UCSD-AML1 (cell line): ENCODE measurements at regions not wholly inside any gene's neighbourhood (a gene's known extent, or its start where the extent isn't known, plus 50 kb on each side); places are given as distances from the start of the nearest gene placed in this dataset.

Source experiments
- DNase-seq: peaks from one replicate; lab custom pipeline; 2025; ENCODE audit not compliant: unreplicated experiment; lab: John Stamatoyannopoulos, UW

DNA sequence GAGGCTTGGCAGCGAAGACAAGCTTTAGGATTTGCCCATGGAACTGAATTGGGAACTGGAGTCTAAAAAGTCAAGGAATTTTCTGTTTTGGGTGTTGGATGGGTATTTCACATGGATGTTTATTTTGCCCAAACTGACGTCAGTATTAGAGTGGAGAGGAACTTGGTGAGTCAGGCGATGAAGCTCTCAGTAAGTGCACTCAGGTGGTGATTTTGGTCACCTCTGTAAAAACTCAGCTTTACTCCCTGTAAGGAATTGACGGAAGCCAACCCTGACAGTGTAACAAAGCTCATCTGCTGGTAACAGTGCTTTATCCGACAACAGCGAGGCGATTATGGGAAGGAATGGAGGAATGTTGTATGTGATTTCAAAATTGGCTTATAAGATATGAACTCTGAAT lies 77.0 kb upstream of the PGRMC2 start:
- no peak for DNase-seq

DNA sequence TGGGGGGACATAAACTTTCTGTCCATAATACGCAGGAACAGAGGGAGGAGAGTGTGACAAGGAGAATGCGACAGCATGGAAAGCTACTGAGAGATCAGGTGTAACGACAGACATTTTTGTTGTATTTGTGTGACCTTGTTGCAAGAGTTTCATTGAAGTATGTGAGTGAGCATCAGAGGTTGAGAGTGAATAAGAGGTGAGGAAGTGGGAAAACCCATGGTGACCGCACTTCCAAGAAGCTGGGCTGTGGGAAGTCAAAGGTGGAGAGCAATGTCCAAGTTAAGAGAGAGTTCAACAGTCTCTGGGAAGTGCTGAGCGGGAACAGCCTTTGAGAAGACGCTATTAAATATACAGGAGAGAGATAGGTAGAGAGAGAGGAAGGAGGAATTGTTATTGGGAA lies 76.4 kb upstream of the PGRMC2 start:
- DNase-seq, result no peak

DNA sequence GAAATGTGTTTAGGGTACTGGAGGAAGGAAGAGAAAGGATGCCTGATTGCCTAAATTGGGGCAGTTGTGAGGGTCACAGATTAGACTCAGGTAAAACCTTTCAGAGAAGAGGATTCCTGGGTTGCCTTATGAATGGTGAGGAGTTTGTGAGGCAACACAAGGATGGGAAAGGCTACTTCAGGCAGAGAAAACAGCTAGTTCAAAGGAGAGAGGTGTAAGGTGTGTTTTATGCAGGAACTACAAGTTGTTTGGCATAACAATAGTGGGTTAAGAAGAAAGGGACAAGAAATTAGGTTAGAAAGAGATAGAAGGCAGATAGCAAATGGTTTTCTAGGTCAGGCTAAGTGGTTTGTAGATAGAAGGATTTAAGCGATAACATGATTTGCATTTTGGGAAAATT lies 75.1 kb upstream of the PGRMC2 start:
- DNase-seq, result no peak

DNA sequence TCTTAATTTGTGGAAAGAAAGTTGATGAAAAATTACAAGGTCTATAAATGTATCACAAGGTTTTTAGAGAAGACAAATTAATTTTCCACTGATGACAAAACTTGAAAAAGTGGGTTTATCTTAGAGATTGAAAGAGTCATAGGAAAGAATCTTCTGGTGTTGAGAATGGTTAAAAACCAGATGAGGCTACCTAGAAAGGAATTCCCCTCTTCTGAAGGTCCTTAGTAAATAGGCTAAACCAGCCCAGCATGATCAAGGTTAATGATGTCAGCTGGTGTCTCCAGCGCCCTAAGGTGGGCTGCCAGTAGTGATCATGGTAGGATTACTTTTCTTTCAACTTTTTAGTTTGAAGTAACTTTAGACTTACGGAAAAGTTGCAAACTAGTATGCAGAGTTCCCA lies 71.8 kb upstream of the PGRMC2 start:
- DNase-seq, result no peak

DNA sequence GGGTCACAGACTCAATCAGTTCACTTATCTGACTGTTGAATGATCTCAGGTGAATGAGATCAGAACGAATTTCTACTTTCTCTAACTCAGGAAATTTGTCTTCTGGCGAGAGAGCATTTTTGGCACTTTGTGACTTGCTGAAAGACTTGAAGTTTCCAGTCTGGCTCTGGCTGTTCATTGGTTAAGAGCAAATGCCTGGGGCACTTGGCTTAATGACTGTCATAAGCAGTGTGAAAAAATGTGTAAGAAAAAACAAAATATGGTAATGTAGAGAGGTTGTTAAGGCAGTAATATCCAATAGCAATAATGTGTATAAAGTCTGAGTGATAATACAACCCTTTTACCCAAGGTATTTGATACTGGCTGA lies 71.3 kb upstream of the PGRMC2 start:
- no peak for DNase-seq

DNA sequence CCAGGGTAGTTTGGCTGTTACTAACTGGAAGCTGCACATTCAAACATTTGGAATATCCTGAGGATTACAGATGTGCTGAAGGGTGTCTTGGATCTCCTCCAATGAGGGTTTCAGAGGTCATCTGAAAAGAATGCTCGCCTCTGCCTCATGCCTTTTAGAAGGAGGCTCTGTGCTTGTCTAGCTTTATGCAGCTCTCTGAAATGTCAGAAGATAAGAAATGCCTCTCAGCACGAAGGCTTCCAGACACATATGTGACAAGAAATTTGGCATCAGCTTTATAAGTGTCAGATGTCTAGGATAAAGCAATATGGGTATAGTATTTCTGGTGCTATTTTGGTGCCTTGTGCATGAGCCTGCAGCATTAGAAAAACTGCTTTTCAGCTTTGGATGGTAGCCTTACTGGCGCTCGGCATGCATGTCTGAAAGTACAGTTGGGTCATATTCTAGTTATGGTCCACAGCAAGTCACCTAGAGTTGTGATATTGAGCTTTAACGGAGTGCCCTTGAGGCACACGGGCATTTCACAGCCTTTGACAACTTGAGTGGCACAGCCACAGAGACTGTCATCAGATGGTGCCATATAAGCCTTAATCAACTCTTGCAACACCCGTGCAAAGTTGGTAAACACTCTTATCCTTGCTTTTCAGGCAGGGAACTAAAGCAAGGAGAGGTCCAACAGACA lies 70.8 kb upstream of the PGRMC2 start:
- no peak for DNase-seq

DNA sequence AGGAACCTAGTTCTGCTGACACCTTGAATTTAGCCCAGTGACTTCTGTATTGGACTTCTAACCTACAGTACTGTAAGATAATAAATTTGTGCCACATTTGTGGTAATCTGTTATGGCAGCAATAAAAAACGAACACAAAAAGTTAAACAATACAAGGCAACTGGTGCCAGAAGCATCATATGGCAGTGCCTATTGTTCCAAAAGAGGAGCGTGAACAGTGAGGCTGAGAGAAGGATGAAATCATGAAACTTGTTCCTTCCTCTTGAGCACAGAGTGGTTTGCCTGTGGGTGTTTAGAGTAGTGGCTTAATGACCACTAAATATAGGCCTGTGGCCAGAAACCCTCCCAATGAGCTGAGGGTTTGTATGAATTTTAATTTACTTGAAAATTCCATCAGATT lies 69.7 kb upstream of the PGRMC2 start:
- no peak for DNase-seq

DNA sequence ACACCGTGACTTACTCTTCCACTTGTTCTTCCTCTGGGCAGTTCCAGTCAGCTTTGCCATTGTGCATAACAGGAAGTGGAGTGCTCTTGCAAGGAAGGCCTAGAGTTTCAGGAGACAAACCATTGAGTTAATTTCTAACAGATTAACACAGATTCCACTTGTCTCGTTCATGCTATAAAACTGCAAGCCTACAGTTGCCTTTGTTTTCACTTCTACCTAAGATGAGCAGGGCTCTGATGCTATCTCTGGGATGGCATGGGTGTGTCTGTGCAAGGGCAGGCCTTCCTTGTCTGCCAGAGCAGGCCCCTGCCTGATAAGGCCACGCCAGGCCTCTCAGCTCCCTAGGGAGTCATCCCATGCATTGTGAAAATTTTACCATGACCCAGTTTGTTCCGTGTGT lies 67.7 kb upstream of the PGRMC2 start:
- DNase-seq, result no peak

DNA sequence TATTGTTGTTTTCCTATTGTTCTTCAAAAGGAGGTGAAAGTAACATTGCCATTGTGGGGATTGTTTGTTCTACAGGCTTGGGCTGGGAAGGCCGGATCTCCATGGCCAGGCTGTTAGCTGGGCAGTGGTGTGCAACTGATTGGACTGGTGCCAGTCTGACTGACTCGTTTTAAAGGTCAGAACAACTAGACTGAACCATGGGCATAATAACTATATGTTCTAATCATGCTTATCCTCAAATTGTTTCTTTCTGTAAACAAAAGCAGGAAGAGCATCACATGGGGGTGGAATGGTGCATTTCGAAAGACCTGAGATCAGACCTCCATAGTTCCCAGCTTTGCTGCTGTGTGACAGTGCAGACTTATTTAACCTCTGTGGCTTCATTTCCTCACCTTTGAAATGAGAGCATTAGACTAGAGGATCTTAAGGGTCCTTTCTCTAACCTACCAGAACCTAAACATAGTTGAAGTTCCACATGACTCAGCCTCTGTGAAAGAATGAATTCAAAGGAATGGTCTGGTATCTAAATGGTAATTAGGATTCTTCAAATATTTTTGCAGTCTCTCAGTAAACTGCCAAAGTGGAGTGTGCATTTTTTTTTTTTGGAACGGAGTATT lies 66.7 kb upstream of the PGRMC2 start:
- DNase-seq, result no peak

DNA sequence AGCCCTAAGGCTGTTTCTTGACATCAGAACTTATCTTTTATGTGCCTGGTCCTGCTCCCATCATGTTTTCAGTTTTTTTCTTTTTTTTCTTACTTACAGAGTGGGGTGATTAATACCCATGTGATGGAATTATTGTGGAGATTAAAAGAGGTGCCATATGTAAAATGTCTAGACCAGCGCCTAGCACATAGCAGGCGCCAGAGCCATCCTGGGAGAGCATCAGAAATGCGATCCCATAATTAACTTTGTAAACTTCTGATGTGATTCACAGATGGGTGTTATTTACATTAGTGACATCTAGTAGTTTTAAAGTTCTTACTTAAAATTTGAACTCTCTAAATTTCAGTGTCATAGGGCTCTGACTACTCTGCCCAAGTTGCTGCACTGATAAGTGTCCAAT lies 66.2 kb upstream of the PGRMC2 start:
- DNase-seq, result no peak

DNA sequence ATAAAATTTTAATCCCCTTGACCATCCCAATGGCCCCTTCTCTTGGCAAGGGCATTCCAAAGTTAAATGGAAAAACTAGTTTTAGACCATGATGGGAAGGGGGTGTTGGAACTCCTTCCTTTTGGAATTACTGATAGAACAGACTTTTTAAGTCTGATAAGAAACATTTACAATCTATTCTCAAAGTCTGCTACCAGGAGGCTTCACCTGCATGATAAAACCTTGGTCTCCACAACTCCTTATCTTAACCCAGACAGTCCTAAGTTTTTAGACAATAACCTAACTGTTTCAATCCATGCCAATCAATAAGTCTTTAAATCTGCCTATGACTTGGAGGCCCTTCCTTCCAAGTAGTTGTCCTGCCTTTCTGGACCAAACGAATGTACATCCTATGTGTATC lies 63.9 kb upstream of the PGRMC2 start:
- no peak for DNase-seq

DNA sequence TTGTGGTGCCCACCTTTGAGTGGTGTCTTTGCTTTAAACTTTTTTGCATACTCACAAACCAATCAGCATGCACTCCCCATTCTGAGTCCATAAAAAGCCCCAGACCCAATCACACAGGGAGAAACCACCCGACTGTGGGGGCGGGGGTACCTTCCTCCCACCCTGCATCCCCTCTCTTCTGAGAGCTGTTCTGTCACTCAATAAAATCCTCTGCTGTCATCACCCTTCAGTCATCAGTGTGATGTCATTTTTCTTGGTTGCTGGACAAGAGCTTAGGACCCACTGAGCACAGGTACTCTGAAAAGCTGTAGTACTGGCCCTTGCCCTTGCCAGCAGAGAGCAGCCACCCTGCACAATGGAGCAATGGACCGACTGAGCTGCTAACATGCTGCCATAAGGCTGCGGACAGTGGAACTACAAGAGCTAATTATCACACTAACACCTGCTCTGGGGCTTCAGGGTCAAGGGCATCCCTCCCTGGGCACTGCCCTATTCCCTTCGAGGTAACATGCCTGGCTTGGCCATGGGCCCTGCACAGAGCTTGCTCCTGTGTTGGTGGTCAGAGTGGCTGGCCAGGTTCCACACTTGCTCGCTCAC lies 62.9 kb upstream of the PGRMC2 start:
- DNase-seq, result no peak

DNA sequence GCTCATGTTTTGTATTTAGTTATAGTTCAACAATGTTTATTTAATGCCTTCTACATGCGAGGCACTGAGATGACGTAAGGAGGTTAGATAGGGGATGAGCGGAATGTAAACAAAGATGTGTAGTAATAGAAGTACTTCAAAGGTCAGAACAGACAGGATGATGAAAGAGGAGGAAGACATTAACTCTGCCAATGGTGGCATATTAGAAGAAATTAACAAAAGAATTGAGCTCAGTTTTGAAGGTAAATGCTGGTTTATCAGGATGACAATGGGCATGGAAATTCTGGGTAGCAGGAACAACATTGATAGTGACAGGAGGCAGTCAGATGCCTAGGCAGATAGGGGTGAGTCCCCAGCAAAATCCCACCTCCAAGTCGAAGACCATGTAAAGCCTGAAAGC lies 62.3 kb upstream of the PGRMC2 start:
- no peak for DNase-seq

DNA sequence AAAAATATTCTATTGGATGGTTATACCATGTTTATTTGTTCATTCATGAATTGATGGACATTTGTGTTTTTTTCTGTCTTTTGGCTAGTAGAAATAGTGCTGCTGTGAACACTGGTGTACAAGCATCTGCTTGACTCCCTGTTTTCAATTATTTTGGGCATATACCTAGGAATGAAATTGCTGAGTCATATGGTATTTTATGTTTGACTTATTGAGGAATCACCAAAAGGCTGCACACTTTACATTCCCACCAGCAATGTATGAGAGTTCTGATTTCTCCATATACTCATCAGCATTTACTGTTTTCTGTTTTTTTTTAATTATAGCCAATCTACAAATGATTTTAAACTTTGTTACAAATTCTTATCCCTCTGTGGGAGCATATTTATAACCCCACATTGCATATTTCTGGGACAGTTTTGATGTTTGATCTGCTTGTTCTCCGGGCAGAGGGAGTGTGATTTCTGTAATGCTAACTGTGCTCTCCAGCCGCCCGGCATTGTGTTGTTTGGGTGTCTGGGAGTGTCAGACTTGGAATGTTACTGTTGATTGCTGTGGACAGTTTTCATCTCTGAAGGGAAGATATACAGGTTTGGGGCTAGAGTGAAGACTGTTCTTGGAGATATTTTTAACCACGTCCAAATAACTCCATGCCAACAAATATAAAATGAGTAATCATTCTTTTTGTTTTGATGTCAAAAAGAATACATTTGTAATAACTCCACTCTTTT lies 60.5 kb upstream of the PGRMC2 start:
- no peak for DNase-seq

DNA sequence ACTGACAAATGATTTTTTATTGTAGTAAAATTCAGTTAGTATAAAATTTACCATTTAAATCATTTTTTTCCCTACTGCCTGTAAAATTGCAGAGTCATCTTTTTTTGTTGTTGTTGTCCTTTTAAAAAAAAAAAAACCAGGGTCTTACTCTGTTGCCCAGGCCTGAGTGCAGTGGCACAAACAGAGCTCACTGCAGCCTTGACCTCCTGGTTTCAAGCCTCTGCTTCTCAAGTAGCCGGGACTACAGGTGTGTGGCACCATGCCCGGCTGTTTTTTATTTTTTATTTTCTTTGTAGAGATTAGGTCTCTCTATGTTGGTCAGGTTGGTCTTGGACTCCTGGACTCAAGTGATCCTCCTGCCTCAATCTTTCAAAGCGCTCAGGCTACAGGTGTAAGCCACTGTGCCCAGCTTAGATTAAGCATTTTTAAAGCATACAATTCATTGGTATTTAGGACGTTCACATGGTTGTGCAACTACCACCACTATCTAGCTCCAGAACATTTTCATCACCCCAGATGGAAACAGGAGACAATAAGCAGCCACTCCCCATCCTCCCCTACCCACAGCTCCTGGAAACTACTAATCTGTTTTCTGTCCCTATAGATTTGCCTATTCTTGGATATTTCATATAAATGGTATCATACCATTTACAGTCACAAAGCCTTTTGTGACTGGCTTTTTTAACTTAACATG lies 59.7 kb upstream of the PGRMC2 start:
- no peak for DNase-seq

DNA sequence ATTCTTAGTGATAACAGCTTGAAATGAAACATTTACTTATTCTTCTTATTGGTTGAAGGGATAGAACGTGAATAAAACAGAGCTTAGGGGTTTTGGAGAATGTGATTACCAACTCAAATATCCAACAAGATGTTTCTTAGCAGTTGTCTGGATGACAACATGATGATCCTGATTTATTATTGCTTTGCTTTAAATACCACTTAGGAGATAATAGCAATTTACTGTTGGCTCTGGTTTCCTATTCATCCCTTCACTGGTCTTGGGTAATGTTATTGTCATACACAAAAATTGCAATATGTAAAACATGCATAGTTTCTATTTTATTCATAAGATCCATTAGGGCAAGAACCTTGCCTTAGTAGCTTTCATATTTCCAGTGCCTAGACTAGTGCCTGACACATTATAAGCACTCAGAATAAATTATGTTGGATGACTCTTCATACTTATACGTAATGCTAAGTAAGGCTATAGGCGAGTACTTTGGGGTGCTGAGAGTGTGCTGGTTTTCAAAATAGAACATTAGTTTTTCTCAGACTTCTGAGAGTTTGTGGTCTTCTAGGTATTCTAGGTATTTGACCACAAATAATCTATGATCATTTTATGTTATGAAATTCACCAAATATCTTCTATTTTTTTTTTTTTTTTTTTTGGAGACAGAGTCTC lies 58.6 kb upstream of the PGRMC2 start:
- no peak for DNase-seq

DNA sequence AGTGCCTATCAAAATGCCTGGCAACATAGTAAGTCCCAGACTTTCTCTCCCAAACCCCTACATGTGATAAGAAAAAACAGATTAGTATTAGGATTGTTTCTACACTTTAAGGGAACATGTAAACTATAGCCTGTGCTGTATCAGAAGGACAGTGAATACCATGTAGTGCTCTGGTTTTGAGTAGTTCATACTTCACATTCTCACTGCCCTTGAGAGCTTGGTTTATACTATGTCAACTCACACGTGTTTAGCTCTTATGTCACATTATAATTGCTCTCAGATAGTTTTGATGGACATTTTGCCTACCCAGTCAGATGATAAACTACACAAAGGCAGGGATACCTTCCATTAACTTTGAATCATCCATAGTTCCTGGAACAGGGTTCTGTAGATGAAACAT lies 58.0 kb upstream of the PGRMC2 start:
- no peak for DNase-seq

DNA sequence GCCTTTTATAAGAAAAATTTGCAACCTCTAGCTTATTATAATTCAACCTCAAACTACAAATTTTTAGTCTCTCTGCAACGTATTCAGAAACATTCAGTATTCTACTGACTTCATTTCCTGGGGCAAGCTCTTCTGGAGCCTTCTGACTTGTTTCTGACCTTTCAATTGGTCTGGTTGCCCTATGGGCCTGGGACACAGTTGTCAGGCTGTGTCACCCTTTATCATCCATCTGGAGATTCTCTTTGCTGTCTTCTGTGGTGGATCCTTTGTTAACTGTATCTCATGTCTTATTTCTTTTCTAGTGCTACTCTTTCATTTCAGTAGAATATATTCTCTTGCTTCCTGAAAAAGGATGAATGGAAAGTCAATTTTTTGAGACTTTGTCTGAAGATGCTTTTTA lies 55.1 kb upstream of the PGRMC2 start:
- DNase-seq, result no peak

DNA sequence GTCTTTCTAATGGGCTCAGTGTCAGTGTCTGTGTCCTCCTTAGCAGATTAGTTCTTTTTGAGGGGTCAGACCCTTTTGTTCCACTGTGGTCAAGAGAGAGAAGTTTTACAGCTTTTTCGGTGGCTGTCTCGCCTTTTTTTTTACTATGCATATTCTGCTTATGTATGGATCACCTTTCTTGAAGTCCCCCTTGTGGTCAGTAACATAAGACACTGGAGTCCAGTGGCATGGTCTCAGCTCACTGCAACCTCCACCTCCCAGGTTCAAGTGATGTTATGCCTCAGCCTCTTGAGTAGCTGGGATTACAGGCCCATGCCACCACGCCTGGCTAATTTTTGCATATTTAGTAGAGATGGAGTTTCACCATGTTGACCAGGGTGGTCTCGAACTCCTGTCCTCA lies 54.0 kb upstream of the PGRMC2 start:
- DNase-seq, result no peak

DNA sequence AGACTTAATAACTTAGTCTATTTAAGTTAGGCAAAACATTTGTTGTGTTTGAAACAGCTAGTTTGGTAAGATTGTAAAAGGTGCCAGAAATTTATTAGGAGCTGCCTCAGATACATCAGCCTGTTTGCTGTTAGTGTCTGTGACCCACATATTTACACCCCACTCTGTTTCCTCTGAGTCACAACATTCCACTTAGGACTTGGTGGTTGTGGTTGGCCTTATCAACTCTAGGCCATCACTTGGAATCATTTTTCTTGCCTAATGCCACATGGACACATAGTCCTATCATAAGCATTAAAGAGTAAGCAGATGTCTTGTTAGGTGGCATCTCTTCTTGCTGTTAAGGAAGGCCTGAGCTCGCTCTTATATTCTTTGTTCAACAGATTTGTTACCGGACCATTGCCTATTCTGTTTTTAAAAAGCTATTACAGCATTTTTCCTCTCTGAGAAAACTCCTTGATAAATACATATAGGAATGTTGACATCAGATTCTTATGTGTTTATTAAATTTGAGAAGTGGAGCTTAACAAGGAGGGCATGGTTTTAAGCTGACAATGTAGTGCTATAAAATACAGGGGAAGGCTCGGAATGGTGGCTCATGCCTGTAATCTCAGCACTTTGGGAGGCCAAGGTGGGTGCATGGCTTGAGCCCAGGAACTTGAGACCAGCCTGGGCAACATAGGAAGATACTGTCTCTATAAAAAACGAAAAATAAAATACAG lies 51.2 kb upstream of the PGRMC2 start:
- no peak for DNase-seq

DNA sequence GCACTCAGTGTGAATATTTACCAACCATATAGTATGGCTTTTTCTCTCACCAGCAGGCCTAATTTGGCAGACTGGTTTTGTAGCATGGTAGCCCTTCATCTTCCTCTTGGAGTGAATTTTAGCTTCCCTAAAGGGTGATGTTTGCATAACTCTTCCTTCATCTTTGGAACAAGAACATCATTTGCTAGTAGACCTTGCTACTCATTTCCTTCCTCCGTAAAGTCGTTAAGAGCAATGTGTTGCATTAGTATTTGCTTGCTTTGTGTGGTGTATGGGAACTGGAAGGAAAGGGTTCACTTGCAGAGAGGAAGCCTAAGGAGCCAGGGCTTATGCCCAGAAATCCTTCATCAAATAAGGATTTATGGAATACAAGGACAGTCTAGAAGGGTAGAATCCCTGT lies 50.2 kb upstream of the PGRMC2 start:
- DNase-seq, result no peak
